ENCODE measurements at regions not wholly inside any gene's neighbourhood (a gene's known extent, or its start where the extent isn't known, plus 50 kb on each side); places are given as distances from the start of the nearest gene placed in this dataset.

GRCh38 chr4:89469516-89469915 lies 161.9 kb upstream of the GPRIN3 start:
- TF ChIP-seq POLR2A (IDR thresholded peaks at IDR 0.05; ENCODE audit: low read length) (no peak), GATA1 (IDR thresholded peaks at IDR 0.05; ENCODE audit: low read depth, low read length) (no peak)

Measured in erythroblast (primary cell).